GM19395 (cell line): ENCODE measurements at regions not wholly inside any gene's neighbourhood (a gene's known extent, or its start where the extent isn't known, plus 50 kb on each side); places are given as distances from the start of the nearest gene placed in this dataset.
"Not testable (repeated sequence)": the region's sequence is repeated elsewhere in the genome, so short reads cannot be mapped to it uniquely, and the experiment has no call there.

ENCODE experiments used
- ATAC-seq: cut with Tn5 transposase; IDR thresholded peaks from one replicate; pipeline ENCODE4 v1.9.1; 2021; ENCODE audit warnings: mild to moderate bottlenecking, moderate library complexity; ENCODE audit not compliant: unreplicated experiment

DNA sequence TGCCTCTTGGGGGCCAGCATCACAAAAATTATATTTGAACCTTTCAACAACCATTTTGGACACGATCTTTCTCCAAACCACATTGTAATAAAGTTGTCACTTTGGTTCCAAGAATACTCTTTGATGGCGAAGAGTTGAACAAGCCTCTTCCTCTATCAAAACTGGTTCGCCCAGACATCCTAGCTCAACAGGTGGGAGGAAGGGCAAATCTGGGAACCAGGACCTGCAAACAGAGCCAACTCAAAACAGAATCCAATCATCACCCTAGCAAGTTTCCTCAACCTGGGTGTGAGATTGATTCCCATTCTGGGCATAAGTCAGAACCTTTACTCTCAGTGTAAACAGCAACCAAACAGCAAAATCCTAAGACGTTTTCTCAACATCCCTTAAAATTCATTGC is 141.2 kb upstream of the RREB1 start:
- no peak for ATAC-seq

DNA sequence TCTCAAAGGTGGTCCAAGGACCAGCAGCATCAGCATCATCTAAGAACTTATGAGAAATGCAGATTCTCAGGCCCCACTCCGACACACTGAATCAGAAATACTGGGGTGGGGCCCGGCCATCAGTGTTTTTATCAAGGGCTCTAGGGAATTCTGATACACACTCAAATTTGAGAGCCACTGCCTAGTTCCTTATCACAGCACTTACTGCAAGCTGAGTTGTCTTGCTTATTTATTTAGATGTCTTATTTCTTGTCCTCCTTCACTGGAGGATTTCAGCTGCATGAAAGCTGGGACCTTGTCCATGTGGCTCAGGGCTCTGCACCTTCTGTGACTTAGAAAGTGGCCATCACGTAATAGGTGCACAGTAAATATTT is 139.4 kb upstream of the RREB1 start:
- no peak for ATAC-seq

DNA sequence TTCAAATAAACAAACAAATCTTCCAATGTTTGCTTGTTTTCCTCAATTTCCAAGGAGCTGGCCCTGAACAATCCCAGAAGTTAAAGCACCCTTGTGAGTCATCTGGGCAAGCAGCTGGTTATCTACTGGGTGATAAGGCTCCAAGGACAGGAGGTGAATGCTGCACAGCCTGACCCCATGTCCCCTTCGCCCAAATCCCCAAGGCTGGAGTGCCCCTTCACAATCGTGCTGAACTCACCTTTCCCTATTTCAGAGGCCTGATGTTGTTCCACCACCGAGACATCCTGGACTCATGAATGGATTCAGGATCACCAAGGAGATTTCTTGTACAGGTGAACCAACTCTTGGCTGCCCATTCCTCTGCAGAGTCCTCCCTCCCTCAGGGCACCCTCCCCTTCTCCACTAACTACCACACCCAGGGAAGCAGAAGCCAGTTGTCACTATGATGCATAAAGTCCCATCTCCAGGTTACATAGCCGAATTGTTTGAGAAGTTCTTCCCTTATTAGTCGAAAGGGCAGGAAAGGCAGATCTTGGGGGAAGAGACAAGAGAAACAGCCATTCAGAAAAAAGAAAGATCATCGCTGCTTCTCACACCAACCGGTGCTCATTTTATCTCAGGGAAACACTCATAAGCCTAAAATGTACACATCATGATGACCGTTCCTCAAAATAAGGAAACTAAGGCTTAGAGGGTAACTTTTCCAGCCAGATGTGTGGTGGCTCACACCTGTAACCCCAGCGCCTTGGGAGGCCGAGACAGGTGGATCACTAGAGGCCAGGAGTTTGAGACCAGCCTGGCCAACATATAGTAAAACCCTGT is 138.8 kb upstream of the RREB1 start:
- no peak for ATAC-seq

DNA sequence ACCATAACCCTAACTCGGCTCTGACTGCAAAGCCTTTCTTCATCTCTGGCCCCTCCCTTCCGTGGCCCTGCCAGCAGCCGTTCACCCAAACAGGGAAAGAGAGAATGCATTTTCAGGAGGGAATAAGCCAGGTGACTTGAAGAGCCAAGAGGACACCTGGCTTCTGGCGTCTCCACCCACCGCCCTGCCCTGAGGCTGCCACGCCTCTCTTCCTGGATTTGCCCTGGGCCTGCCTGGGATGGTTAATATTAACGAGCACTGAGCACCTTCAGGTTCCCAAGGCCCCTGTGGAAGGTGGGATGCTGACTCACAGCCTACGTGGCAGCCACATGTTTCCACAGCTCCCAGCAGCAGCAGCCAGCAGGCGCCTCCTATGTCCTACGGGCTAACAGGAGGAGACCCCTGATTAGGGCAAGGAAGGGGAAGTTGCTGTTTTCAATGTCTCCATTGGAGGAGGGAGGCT is 138.0 kb upstream of the RREB1 start:
- ATAC-seq, result no peak

GRCh38 chr6:6970851-6971250 is 136.9 kb upstream of the RREB1 start:
- ATAC-seq, result no peak

DNA sequence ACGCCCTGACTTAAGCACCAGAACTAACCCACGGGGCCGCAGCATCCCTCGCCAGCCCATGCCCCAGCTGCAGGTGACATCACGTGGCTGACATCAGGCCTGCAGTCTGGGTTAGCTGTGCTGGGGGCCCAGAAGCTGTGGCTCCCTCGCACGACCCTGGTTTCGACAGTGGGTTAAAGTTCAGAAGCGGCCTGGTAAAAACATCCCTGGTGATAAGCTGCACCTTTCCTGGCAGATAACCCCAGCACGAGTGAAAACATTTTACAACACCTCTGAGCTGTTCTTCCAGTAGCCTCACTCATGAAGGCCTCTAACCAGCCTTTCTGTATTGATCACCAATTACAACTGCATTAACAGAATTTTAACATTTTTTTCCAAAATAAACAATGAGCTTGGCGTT is 136.4 kb upstream of the RREB1 start:
- no peak for ATAC-seq

- ATAC-seq, result no peak
Observed at GRCh38 chr6:6972456-6972855, 135.3 kb upstream of the RREB1 start.

GRCh38 chr6:6973721-6974120 is 134.0 kb upstream of the RREB1 start:
- ATAC-seq, result no peak

GRCh38 chr6:6975459-6976111 is 132.2 kb upstream of the RREB1 start:
- ATAC-seq, result no peak

GRCh38 chr6:6976193-6976592 is 131.6 kb upstream of the RREB1 start:
- ATAC-seq, result no peak

GRCh38 chr6:6978731-6979130 is 129.0 kb upstream of the RREB1 start:
- no peak for ATAC-seq

- no peak for ATAC-seq
Observed at GRCh38 chr6:6980999-6981597, 126.7 kb upstream of the RREB1 start.

DNA sequence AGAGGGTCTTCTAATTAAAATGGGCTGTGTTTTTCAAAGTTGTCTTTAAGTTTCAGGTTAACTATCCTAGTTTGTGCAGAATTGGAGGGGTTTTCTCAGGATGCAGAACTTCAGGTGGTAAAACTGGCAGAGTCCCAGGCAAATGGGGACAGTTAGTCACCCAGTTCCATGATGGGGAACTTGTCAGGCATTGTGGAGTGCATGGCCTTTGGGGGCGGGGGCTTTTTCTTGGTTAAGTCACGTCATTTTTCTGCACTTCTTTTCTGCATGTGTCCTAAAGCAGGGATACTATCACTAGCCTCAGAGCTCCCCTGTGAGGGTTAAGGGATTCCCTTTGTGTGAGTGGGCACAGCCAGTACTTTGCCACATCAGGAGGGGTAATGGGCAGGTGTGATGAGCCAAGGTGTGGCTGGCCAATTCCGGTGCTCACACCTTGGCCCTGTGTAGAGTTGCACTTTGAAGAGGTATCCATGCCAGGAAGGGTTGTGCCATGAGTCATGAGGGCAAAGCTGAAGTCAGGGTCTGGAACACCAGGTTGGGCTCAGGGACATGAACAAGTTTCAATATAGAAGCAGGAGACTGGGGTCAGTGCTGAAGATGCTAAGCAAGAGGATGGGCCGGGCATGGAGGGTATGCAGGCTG is 126.0 kb upstream of the RREB1 start:
- ATAC-seq, result no peak

DNA sequence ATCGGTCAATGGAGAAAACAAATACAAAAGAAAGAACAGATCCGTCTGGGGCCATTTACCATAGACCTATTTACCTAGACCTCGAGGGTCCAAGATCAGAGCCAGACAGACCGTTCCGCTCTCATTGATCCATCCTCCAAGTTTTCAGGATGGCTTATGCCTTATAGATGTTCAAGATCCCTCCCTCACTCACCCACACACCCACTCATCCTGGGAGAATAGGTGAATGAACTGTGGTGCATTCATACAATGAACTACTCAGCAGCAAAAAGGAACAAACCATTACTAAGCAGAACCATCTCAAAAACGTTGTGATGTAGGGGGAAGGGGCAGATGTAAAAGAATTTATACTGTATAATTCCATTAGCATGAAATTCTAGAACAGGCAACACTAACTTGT is 125.1 kb upstream of the RREB1 start:
- no peak for ATAC-seq

- ATAC-seq, result no peak
Observed at GRCh38 chr6:6984585-6985366, 123.0 kb upstream of the RREB1 start.

GRCh38 chr6:6986344-6986743 is 121.4 kb upstream of the RREB1 start:
- no peak for ATAC-seq

- ATAC-seq, result no peak
Observed at GRCh38 chr6:6987749-6988148, 120.0 kb upstream of the RREB1 start.

GRCh38 chr6:6990059-6990458 is 117.7 kb upstream of the RREB1 start:
- not testable (repeated sequence) for ATAC-seq

DNA sequence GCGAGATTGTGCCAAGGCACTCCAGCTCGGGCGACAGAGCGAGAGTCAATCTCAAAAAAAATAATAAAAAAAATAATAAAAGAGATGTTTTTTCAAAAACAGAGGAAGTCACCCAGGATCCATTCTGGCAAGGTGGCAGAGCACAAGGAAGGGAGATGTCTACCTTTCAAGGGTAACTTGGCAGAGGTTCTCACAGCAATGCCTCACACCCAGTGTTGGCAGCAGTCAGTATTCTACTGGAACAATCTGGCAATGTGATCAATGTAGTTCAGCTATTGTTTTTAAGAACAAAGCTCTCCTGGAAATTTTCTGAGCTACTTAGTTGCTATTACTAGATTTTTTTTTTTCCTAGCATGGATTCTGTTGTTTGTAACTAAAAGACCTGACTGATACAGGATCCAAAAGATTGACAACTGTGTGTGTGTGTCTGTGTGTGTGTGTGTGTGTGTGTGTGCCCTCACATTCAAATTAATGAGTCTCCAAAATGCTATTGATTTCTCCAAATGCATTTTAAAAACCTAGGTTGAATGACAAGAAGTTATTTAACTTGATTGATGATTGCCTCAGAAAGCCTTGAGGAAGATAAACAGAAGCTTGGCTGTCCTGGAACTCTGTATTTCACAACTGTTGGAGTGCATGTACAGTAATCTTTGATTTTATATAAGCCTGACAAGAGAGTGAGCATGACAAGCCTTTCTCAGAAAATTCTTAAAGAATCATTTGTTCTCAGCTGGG is 114.1 kb upstream of the RREB1 start:
- no peak for ATAC-seq

- ATAC-seq, result no peak
Observed at GRCh38 chr6:6994796-6995195, 113.0 kb upstream of the RREB1 start.
